ENCODE measurements at regions not wholly inside any gene's neighbourhood (a gene's known extent, or its start where the extent isn't known, plus 50 kb on each side); places are given as distances from the start of the nearest gene placed in this dataset.

DNA sequence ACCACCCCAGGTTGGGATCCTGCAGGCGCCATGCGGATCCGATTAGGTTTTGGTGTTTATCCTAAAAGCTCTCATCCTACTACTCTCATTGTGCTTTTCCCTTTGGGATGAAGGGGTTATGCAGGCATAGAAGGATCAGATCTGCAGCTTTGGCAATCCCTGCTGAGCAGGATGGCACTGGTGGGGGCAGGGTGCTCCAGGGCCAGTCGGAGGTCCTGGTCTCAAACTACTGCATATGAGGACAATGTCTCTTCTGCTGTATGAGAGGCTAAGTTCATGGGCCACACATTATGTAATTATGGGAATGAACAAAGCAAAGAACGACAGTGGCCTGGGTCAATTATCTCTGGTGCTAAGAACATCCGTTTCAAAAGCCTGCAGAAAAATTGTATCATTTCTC is 334.2 kb downstream of the IRX1 start:
- TF ChIP-seq, protein P1, sequence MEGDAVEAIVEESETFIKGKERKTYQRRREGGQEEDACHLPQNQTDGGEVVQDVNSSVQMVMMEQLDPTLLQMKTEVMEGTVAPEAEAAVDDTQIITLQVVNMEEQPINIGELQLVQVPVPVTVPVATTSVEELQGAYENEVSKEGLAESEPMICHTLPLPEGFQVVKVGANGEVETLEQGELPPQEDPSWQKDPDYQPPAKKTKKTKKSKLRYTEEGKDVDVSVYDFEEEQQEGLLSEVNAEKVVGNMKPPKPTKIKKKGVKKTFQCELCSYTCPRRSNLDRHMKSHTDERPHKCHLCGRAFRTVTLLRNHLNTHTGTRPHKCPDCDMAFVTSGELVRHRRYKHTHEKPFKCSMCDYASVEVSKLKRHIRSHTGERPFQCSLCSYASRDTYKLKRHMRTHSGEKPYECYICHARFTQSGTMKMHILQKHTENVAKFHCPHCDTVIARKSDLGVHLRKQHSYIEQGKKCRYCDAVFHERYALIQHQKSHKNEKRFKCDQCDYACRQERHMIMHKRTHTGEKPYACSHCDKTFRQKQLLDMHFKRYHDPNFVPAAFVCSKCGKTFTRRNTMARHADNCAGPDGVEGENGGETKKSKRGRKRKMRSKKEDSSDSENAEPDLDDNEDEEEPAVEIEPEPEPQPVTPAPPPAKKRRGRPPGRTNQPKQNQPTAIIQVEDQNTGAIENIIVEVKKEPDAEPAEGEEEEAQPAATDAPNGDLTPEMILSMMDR (IDR thresholded peaks at IDR 0.05) = no peak
- no peak for TF ChIP-seq POLR2A (IDR thresholded peaks at IDR 0.05)
- 84 to 87% methylated on average over 6 of the region's 6 CpGs for WGBS, 2 donors
- DNase-seq (ENCODE audit: low spot score in 2 of 2) = no peak
- intact Hi-C loops (cut with DNase I; ENCODE audit: low total_unique reads) = no loop called here
- H3K4me3 ChIP-seq (ENCODE audit: low read depth, poor library complexity, severe bottlenecking) = no peak overlapping the region

DNA sequence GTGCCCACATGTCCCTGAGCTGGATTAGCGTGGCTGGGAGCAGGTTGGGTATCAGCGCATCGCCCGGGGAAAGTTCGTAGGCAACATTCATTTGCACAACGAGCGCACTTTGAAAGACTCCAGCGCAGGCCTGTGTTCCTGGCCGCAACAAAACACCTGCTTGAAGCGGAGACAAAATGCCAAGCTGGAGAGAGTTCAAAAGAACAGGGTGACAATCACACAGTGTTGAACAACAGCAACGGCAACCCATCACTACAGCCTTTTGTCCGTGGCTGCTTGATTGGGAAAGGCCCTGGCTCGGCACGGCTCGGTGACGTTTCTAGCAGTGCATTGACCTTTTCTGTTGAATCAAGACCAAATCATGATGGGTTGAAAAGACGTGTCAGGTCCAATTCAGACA is 336.3 kb downstream of the IRX1 start:
- no peak overlapping the region for H3K4me3 ChIP-seq (ENCODE audit: low read depth, poor library complexity, severe bottlenecking)
- TF ChIP-seq POLR2A (IDR thresholded peaks at IDR 0.05) = no peak
- TF ChIP-seq, protein P1 (IDR thresholded peaks at IDR 0.05) = no peak
- intact Hi-C loops (cut with DNase I; ENCODE audit: low total_unique reads) = no loop called here
- no peak for DNase-seq (ENCODE audit: low spot score in 2 of 2)
- WGBS, 2 donors = 68 to 70% methylated on average over 17 of the region's 17 CpGs

DNA sequence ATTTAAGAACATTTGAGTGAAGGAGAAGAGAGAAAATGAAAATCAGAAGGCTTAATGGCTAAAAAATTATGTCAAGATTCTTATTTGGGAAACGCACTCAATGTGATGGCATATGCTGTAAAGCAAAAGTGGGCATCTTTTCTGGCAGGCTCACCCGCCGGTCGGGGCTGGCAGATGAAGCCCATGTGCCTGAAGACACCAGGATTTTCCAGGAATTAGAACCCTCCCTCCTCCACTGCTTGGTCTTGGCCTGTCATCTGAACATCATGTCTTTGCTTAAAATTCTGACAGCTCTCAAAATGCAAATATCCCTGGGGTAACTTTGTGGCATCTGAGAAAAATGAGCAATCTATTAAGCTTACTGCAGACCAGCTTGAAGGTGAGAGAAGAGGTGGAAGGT is 337.9 kb downstream of the IRX1 start:
- 47 to 55% methylated on average over 4 of the region's 4 CpGs for WGBS, 2 donors
- DNase-seq (ENCODE audit: low spot score in 2 of 2) = no peak
- intact Hi-C loops (cut with DNase I; ENCODE audit: low total_unique reads) = no loop called here
- TF ChIP-seq, protein P1 (IDR thresholded peaks at IDR 0.05) = no peak
- no peak for TF ChIP-seq POLR2A (IDR thresholded peaks at IDR 0.05)
- no peak overlapping the region for H3K4me3 ChIP-seq (ENCODE audit: low read depth, poor library complexity, severe bottlenecking)

DNA sequence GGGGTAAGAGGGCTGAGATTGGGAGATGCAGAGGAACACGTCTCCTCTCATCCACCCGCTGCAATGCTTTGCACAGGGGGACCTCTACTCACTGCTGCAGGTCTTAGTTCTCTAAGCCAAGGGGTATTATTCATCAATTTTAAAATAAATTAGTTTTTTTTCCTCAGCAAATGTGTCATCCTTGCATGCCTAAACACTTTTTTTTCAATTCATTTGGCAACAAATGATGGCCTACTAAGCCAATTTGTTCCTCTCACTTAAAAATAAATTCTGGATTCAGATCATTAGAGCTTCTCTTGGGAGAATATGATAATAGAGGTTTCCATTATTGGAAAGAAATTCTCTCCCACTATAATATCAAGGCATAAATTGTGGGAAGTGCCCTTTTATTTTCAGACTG is 338.3 kb downstream of the IRX1 start:
- no peak for DNase-seq (ENCODE audit: low spot score in 2 of 2)
- TF ChIP-seq, protein P1 (IDR thresholded peaks at IDR 0.05) = no peak
- no peak for TF ChIP-seq POLR2A (IDR thresholded peaks at IDR 0.05)
- intact Hi-C loops (cut with DNase I; ENCODE audit: low total_unique reads) = no loop called here

DNA sequence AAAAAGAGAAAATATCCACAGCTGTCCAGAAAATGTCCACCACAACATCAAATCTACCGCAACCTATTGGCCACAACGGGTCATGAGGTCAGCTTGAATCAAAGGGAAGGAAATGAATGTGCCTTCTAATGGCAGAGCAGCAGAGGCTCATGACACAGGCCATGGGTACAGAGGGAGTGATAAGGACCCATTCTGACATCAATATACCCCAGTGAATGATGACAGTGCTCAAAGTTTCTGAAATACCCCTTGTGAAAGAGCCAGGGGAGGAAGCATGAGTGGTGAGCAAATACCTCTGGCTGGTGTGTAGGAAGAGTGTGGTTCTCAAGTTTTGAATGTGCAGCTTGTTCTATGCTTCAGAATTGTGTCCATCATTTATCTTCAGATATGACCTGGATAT is 348.2 kb downstream of the IRX1 start:
- H3K4me3 ChIP-seq (ENCODE audit: low read depth, poor library complexity, severe bottlenecking) = no peak overlapping the region
- intact Hi-C loops (cut with DNase I; ENCODE audit: low total_unique reads) = no loop called here
- no peak for DNase-seq (ENCODE audit: low spot score in 2 of 2)
- TF ChIP-seq POLR2A (IDR thresholded peaks at IDR 0.05) = no peak
- TF ChIP-seq, protein P1 (IDR thresholded peaks at IDR 0.05) = no peak
- WGBS, 2 donors = 83 to 94% methylated on average over 2 of the region's 2 CpGs

More for the DNA sequence above, 338.3 kb downstream of the IRX1 start:
- WGBS, 2 donors = 43 to 49% methylated on average over 2 of the region's 2 CpGs
- no peak overlapping the region for H3K4me3 ChIP-seq (ENCODE audit: low read depth, poor library complexity, severe bottlenecking)

DNA sequence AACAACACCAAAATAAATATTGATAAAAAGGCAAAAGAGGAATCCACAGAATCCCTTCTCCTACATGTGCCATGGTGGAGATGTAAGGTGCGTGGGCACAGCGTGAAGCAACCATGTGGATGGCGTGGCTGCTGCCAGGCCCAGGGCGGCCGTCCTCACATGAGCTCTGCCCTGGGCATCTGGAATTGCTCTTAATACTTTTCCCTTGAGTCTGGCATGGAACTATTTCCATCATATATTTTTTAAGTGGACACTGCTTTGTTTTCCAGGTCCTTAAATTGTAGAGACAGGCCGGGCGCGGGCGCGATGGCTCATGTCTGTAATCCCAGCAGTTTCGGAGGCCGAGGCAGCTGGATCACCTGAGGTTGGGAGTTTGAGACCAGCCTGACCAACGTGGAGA is 349.3 kb downstream of the IRX1 start:
- TF ChIP-seq, protein P1 (IDR thresholded peaks at IDR 0.05) = no peak
- no peak for TF ChIP-seq POLR2A (IDR thresholded peaks at IDR 0.05)
- intact Hi-C loops (cut with DNase I; ENCODE audit: low total_unique reads) = no loop called here
- 92 to 93% methylated on average over 13 of the region's 13 CpGs for WGBS, 2 donors
- H3K4me3 ChIP-seq (ENCODE audit: low read depth, poor library complexity, severe bottlenecking) = no peak overlapping the region
- no peak for DNase-seq (ENCODE audit: low spot score in 2 of 2)
